Endothelial cell of umbilical vein (primary cell): ENCODE measurements at regions not wholly inside any gene's neighbourhood (a gene's known extent, or its start where the extent isn't known, plus 50 kb on each side); places are given as distances from the start of the nearest gene placed in this dataset.

ENCODE experiments used
- EZH2 ChIP-seq: IDR thresholded peaks from 2 replicates; pipeline ENCODE4 v1.6.1; 2012; ENCODE audit warnings: borderline replicate concordance, low read depth, mild to moderate bottlenecking, moderate library complexity, low read length, inconsistent platforms; ENCODE audit not compliant: severe bottlenecking
- FOS ChIP-seq: IDR thresholded peaks from 2 replicates; pipeline ENCODE4 v1.6.1; 2011; ENCODE audit warnings: mild to moderate bottlenecking, low read length, moderate library complexity, borderline replicate concordance; ENCODE audit not compliant: insufficient read depth
- GATA2 ChIP-seq: IDR thresholded peaks from 2 replicates; pipeline ENCODE4 v1.7.0; 2011; ENCODE audit warnings: low read depth, mild to moderate bottlenecking, moderate library complexity, mixed read lengths, low read length; ENCODE audit not compliant: insufficient read length, insufficient read depth
- JUN ChIP-seq: IDR thresholded peaks from 2 replicates; pipeline ENCODE4 v1.6.1; 2011; ENCODE audit warnings: borderline replicate concordance, low read depth; ENCODE audit not compliant: insufficient read length, insufficient read depth
- MYC ChIP-seq: IDR thresholded peaks from one replicate; pipeline ENCODE4 v1.6.1; 2011; ENCODE audit warnings: mild to moderate bottlenecking, low read depth, low read length
- POLR2A ChIP-seq: IDR thresholded peaks from 2 replicates; pipeline ENCODE4 v1.6.1; 2012; ENCODE audit warnings: low read depth, mild to moderate bottlenecking, control low read depth, low read length
- POLR2AphosphoS5 ChIP-seq: IDR thresholded peaks from 2 replicates; pipeline ENCODE4 v1.6.1; 2012; ENCODE audit warnings: low read depth, mild to moderate bottlenecking, control low read depth, low read length, moderate library complexity; ENCODE audit not compliant: insufficient read depth
- TF ChIP-seq, protein P1 (sequence below), 2 donors: IDR thresholded peaks; 1 replicate in 1 of 2; 2 replicates in 1 of 2; pipeline ENCODE4 v1.5.1; 2011; ENCODE audit warnings: low read length in 2 of 2, mild to moderate bottlenecking in 2 of 2, moderate library complexity in 2 of 2, control low read depth in 1 of 2, inconsistent platforms in 1 of 2, low read depth in 1 of 2; ENCODE audit not compliant: insufficient read depth in 1 of 2; ENCODE audit errors: extremely low read depth in 1 of 2
- TF ChIP-seq, protein P2 (sequence below): IDR thresholded peaks from 2 replicates; pipeline ENCODE4 v1.6.1; 2011; ENCODE audit not compliant: insufficient read depth, insufficient read length

DNA sequence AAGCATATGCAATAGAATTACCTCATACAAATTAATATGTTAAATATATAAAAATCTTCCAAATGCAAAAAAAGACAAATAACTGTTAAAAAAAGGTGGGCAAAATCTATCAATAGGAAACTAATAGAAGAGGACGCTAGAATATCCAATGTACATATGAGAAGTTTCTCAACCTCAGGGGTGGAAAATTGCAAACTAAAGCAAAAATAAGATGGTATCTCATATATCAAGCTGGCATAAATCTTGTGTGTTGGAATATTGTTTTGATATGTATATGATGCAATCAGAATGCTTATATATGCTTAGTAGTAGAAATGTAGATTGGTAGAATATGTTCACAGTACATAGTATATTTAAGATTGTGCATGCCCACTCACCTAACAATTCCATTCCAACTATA lies 395.0 kb upstream of the OPRM1 start:
- TF ChIP-seq POLR2A = no peak
- TF ChIP-seq, protein P1, sequence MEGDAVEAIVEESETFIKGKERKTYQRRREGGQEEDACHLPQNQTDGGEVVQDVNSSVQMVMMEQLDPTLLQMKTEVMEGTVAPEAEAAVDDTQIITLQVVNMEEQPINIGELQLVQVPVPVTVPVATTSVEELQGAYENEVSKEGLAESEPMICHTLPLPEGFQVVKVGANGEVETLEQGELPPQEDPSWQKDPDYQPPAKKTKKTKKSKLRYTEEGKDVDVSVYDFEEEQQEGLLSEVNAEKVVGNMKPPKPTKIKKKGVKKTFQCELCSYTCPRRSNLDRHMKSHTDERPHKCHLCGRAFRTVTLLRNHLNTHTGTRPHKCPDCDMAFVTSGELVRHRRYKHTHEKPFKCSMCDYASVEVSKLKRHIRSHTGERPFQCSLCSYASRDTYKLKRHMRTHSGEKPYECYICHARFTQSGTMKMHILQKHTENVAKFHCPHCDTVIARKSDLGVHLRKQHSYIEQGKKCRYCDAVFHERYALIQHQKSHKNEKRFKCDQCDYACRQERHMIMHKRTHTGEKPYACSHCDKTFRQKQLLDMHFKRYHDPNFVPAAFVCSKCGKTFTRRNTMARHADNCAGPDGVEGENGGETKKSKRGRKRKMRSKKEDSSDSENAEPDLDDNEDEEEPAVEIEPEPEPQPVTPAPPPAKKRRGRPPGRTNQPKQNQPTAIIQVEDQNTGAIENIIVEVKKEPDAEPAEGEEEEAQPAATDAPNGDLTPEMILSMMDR (IDR thresholded peaks at IDR 0.05; ENCODE audit: extremely low read depth in 1 of 2, insufficient read depth in 1 of 2, low read depth in 1 of 2, low read length in 2 of 2) = no peak
- TF ChIP-seq, protein P2, sequence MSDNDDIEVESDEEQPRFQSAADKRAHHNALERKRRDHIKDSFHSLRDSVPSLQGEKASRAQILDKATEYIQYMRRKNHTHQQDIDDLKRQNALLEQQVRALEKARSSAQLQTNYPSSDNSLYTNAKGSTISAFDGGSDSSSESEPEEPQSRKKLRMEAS = no peak
- no peak for TF ChIP-seq POLR2AphosphoS5
- no peak for TF ChIP-seq EZH2
- no peak for TF ChIP-seq MYC
- no peak for TF ChIP-seq JUN
- no peak for TF ChIP-seq FOS
- no peak for TF ChIP-seq GATA2
